ENCODE measurements at regions not wholly inside any gene's neighbourhood (a gene's known extent, or its start where the extent isn't known, plus 50 kb on each side); places are given as distances from the start of the nearest gene placed in this dataset.

DNA sequence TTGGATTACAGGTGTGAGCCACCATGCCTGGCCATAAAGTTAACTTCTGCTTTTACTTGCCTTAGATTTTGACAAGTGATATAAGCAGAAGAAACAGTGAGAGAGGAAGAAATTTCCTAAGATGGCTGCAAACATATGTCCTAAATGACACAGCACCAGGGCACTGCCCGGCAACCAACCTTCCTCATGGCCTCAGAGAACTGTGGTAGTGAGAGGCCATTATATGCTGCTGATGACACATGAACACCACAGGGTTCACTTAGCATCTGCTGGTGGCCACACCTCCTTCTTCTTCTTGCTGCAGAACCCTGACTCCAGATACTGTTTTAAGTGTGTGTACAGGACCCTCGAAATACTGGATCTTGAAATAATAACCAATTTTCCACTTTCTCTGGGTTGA, 88.2 kb downstream of the KCTD12 start:
- TF ChIP-seq GATA2 (IDR thresholded peaks at IDR 0.05; ENCODE audit: low read depth, low read length) (no peak), GATA3 (IDR thresholded peaks at IDR 0.05; ENCODE audit: low read depth, low read length) (no peak)
